ENCODE measurements at regions not wholly inside any gene's neighbourhood (a gene's known extent, or its start where the extent isn't known, plus 50 kb on each side); places are given as distances from the start of the nearest gene placed in this dataset.

- TF ChIP-seq CTCF (IDR thresholded peaks at IDR 0.05) (no peak), POLR2A (IDR thresholded peaks at IDR 0.05) (no peak)
Observed at GRCh38 chr10:123536176-123536845, 129.8 kb upstream of the GPR26 start.
